ENCODE measurements at regions not wholly inside any gene's neighbourhood (a gene's known extent, or its start where the extent isn't known, plus 50 kb on each side); places are given as distances from the start of the nearest gene placed in this dataset.

GRCh38 chr4:122053186-122053585 lies 98.9 kb upstream of the BLTP1 start:
- ChIA-PET CTCF (interaction anchor here (1.4 kb wide), 1 partner anchor 14 kb away, joined by 4 read pairs; no protein-coding TSS in a partner anchor), POLR2A (no interaction called here)
- 100% methylated on average over 2 of the region's 4 CpGs for WGBS (ENCODE audit: insufficient coverage)

GRCh38 chr4:122052677-122053076 lies 99.5 kb upstream of the BLTP1 start:
- no peaks in the 10 kb centered on the region for H3K27me3 ChIP-seq (replicated peaks in 2 of 5; ENCODE audit: control insufficient read depth in 4 of 5, insufficient read depth in 5 of 5, low read length in 4 of 5)
- no peak for DNase-seq
- ChIA-PET CTCF (interaction anchor here (1.4 kb wide), 1 partner anchor 14 kb away, joined by 4 read pairs; no protein-coding TSS in a partner anchor), POLR2A (no interaction called here)
- no peak overlapping the region for H3K27ac ChIP-seq (ENCODE audit: insufficient read depth in 1 of 2, low read depth in 1 of 2, low read length in 2 of 2, poor library complexity in 1 of 2, severe bottlenecking in 2 of 2)
- no peaks in the 10 kb centered on the region for H3K4me1 ChIP-seq (ENCODE audit: control extremely low read depth in 1 of 4, control insufficient read depth in 4 of 4, insufficient read depth in 4 of 4, low read length in 3 of 4)
- H3K9me3 ChIP-seq (ENCODE audit: control extremely low read depth in 1 of 5, control insufficient read depth in 4 of 5, insufficient read depth in 2 of 5, low read depth in 1 of 5, low read length in 4 of 5), result peaks cover 0 to 1% (median 0%) of the 10 kb centered on the region in 5 experiments
- no peaks in the 10 kb centered on the region for H3K36me3 ChIP-seq (ENCODE audit: control insufficient read depth in 4 of 4, insufficient read depth in 4 of 4, low read length in 3 of 4)
- WGBS (ENCODE audit: insufficient coverage), result 33% methylated on average over 2 of the region's 3 CpGs
- H3K4me3 ChIP-seq (ENCODE audit: control insufficient read depth in 1 of 7, extremely low read depth in 1 of 7, insufficient read depth in 4 of 7, low read depth in 2 of 7, low read length in 6 of 7), result no peak overlapping the region

More at GRCh38 chr4:122053186-122053585, 98.9 kb upstream of the BLTP1 start:
- Histone ChIP-seq H3K4me3 (ENCODE audit: control insufficient read depth in 1 of 7, extremely low read depth in 1 of 7, insufficient read depth in 4 of 7, low read depth in 2 of 7, low read length in 6 of 7) (no peak overlapping the region), H3K9me3 (ENCODE audit: control extremely low read depth in 1 of 5, control insufficient read depth in 4 of 5, insufficient read depth in 2 of 5, low read depth in 1 of 5, low read length in 4 of 5) (peaks cover 0 to 1% (median 0%) of the 10 kb centered on the region in 5 experiments), H3K4me1 (ENCODE audit: control extremely low read depth in 1 of 4, control insufficient read depth in 4 of 4, insufficient read depth in 4 of 4, low read length in 3 of 4) (no peaks in the 10 kb centered on the region), H3K27ac (ENCODE audit: insufficient read depth in 1 of 2, low read depth in 1 of 2, low read length in 2 of 2, poor library complexity in 1 of 2, severe bottlenecking in 2 of 2) (no peak overlapping the region), H3K27me3 (replicated peaks in 2 of 5; ENCODE audit: control insufficient read depth in 4 of 5, insufficient read depth in 5 of 5, low read length in 4 of 5) (no peaks in the 10 kb centered on the region), H3K36me3 (ENCODE audit: control insufficient read depth in 4 of 4, insufficient read depth in 4 of 4, low read length in 3 of 4) (no peaks in the 10 kb centered on the region)
- DNase-seq, result no peak

GRCh38 chr4:122050841-122051240 lies 99.0 kb upstream of the TRPC3 start:
- no peaks in the 10 kb centered on the region for H3K27me3 ChIP-seq (replicated peaks in 2 of 5; ENCODE audit: control insufficient read depth in 4 of 5, insufficient read depth in 5 of 5, low read length in 4 of 5)
- ChIA-PET CTCF (no interaction called here), POLR2A (no interaction called here)
- 90% methylated on average over 2 of the region's 3 CpGs for WGBS (ENCODE audit: insufficient coverage)
- no peak overlapping the region for H3K4me3 ChIP-seq (ENCODE audit: control insufficient read depth in 1 of 7, extremely low read depth in 1 of 7, insufficient read depth in 4 of 7, low read depth in 2 of 7, low read length in 6 of 7)
- H3K4me1 ChIP-seq (ENCODE audit: control extremely low read depth in 1 of 4, control insufficient read depth in 4 of 4, insufficient read depth in 4 of 4, low read length in 3 of 4), result no peaks in the 10 kb centered on the region
- no peaks in the 10 kb centered on the region for H3K36me3 ChIP-seq (ENCODE audit: control insufficient read depth in 4 of 4, insufficient read depth in 4 of 4, low read length in 3 of 4)
- no peak overlapping the region for H3K27ac ChIP-seq (ENCODE audit: insufficient read depth in 1 of 2, low read depth in 1 of 2, low read length in 2 of 2, poor library complexity in 1 of 2, severe bottlenecking in 2 of 2)
- H3K9me3 ChIP-seq (ENCODE audit: control extremely low read depth in 1 of 5, control insufficient read depth in 4 of 5, insufficient read depth in 2 of 5, low read depth in 1 of 5, low read length in 4 of 5), result peaks cover 0 to 1% (median 0%) of the 10 kb centered on the region in 5 experiments
- DNase-seq, result no peak

- ChIA-PET CTCF (interaction anchor here (1.0 kb wide), 1 partner anchor 12 kb away, joined by 3 read pairs; no protein-coding TSS in a partner anchor), POLR2A (no interaction called here)
- Histone ChIP-seq H3K4me1 (ENCODE audit: control extremely low read depth in 1 of 4, control insufficient read depth in 4 of 4, insufficient read depth in 4 of 4, low read length in 3 of 4) (no peaks in the 10 kb centered on the region), H3K36me3 (ENCODE audit: control insufficient read depth in 4 of 4, insufficient read depth in 4 of 4, low read length in 3 of 4) (no peaks in the 10 kb centered on the region), H3K27me3 (replicated peaks in 2 of 5; ENCODE audit: control insufficient read depth in 4 of 5, insufficient read depth in 5 of 5, low read length in 4 of 5) (no peaks in the 10 kb centered on the region), H3K27ac (ENCODE audit: insufficient read depth in 1 of 2, low read depth in 1 of 2, low read length in 2 of 2, poor library complexity in 1 of 2, severe bottlenecking in 2 of 2) (no peak overlapping the region), H3K4me3 (ENCODE audit: control insufficient read depth in 1 of 7, extremely low read depth in 1 of 7, insufficient read depth in 4 of 7, low read depth in 2 of 7, low read length in 6 of 7) (no peak overlapping the region), H3K9me3 (ENCODE audit: control extremely low read depth in 1 of 5, control insufficient read depth in 4 of 5, insufficient read depth in 2 of 5, low read depth in 1 of 5, low read length in 4 of 5) (peaks cover 0 to 1% (median 0%) of the 10 kb centered on the region in 5 experiments)
- WGBS (ENCODE audit: insufficient coverage), result 98% methylated on average over 5 of the region's 5 CpGs
- no peak for DNase-seq
These were observed 95.9 kb upstream of the TRPC3 start for GRCh38 chr4:122047456-122048425.

- Histone ChIP-seq H3K4me1 (ENCODE audit: control extremely low read depth in 1 of 4, control insufficient read depth in 4 of 4, insufficient read depth in 4 of 4, low read length in 3 of 4) (no peaks in the 10 kb centered on the region), H3K36me3 (ENCODE audit: control insufficient read depth in 4 of 4, insufficient read depth in 4 of 4, low read length in 3 of 4) (no peaks in the 10 kb centered on the region), H3K27ac (ENCODE audit: insufficient read depth in 1 of 2, low read depth in 1 of 2, low read length in 2 of 2, poor library complexity in 1 of 2, severe bottlenecking in 2 of 2) (no peak overlapping the region), H3K4me3 (ENCODE audit: control insufficient read depth in 1 of 7, extremely low read depth in 1 of 7, insufficient read depth in 4 of 7, low read depth in 2 of 7, low read length in 6 of 7) (no peak overlapping the region), H3K27me3 (replicated peaks in 2 of 5; ENCODE audit: control insufficient read depth in 4 of 5, insufficient read depth in 5 of 5, low read length in 4 of 5) (no peaks in the 10 kb centered on the region), H3K9me3 (ENCODE audit: control extremely low read depth in 1 of 5, control insufficient read depth in 4 of 5, insufficient read depth in 2 of 5, low read depth in 1 of 5, low read length in 4 of 5) (peaks cover 0 to 1% (median 0%) of the 10 kb centered on the region in 5 experiments)
- 100% methylated on average over 1 of the region's 2 CpGs for WGBS (ENCODE audit: insufficient coverage)
- ChIA-PET CTCF (no interaction called here), POLR2A (no interaction called here)
- no peak for DNase-seq
These were observed 94.4 kb upstream of the TRPC3 start for GRCh38 chr4:122046255-122046654.

GRCh38 chr4:122045533-122045932 lies 93.7 kb upstream of the TRPC3 start:
- Histone ChIP-seq H3K27me3 (replicated peaks in 2 of 5; ENCODE audit: control insufficient read depth in 4 of 5, insufficient read depth in 5 of 5, low read length in 4 of 5) (no peaks in the 10 kb centered on the region), H3K27ac (ENCODE audit: insufficient read depth in 1 of 2, low read depth in 1 of 2, low read length in 2 of 2, poor library complexity in 1 of 2, severe bottlenecking in 2 of 2) (no peak overlapping the region), H3K9me3 (ENCODE audit: control extremely low read depth in 1 of 5, control insufficient read depth in 4 of 5, insufficient read depth in 2 of 5, low read depth in 1 of 5, low read length in 4 of 5) (no peaks in the 10 kb centered on the region), H3K4me3 (ENCODE audit: control insufficient read depth in 1 of 7, extremely low read depth in 1 of 7, insufficient read depth in 4 of 7, low read depth in 2 of 7, low read length in 6 of 7) (no peak overlapping the region), H3K36me3 (ENCODE audit: control insufficient read depth in 4 of 4, insufficient read depth in 4 of 4, low read length in 3 of 4) (no peaks in the 10 kb centered on the region), H3K4me1 (ENCODE audit: control extremely low read depth in 1 of 4, control insufficient read depth in 4 of 4, insufficient read depth in 4 of 4, low read length in 3 of 4) (no peaks in the 10 kb centered on the region)
- DNase-seq, result peak; percentile 20 to 81 (median 80)
- ChIA-PET CTCF (interaction anchor here (0.6 kb wide), 1 partner anchor 384 kb away, joined by 3 read pairs; no protein-coding TSS in a partner anchor), POLR2A (no interaction called here)

GRCh38 chr4:122044501-122044900 lies 92.6 kb upstream of the TRPC3 start:
- Histone ChIP-seq H3K4me3 (ENCODE audit: control insufficient read depth in 1 of 7, extremely low read depth in 1 of 7, insufficient read depth in 4 of 7, low read depth in 2 of 7, low read length in 6 of 7) (no peak overlapping the region), H3K36me3 (ENCODE audit: control insufficient read depth in 4 of 4, insufficient read depth in 4 of 4, low read length in 3 of 4) (no peaks in the 10 kb centered on the region), H3K4me1 (ENCODE audit: control extremely low read depth in 1 of 4, control insufficient read depth in 4 of 4, insufficient read depth in 4 of 4, low read length in 3 of 4) (no peaks in the 10 kb centered on the region), H3K9me3 (ENCODE audit: control extremely low read depth in 1 of 5, control insufficient read depth in 4 of 5, insufficient read depth in 2 of 5, low read depth in 1 of 5, low read length in 4 of 5) (no peaks in the 10 kb centered on the region), H3K27me3 (replicated peaks in 2 of 5; ENCODE audit: control insufficient read depth in 4 of 5, insufficient read depth in 5 of 5, low read length in 4 of 5) (no peaks in the 10 kb centered on the region), H3K27ac (ENCODE audit: insufficient read depth in 1 of 2, low read depth in 1 of 2, low read length in 2 of 2, poor library complexity in 1 of 2, severe bottlenecking in 2 of 2) (no peak overlapping the region)
- ChIA-PET POLR2A (no interaction called here), CTCF (interaction anchor here (1.4 kb wide), 1 partner anchor 18 kb away, joined by 5 read pairs; no protein-coding TSS in a partner anchor)
- DNase-seq, result no peak
- WGBS (ENCODE audit: insufficient coverage), result no CpG with 5 or more reads among the region's 1 CpG

All from common myeloid progenitor, CD34-positive (primary cell).